ENCODE measurements at regions not wholly inside any gene's neighbourhood (a gene's known extent, or its start where the extent isn't known, plus 50 kb on each side); places are given as distances from the start of the nearest gene placed in this dataset.

DNA sequence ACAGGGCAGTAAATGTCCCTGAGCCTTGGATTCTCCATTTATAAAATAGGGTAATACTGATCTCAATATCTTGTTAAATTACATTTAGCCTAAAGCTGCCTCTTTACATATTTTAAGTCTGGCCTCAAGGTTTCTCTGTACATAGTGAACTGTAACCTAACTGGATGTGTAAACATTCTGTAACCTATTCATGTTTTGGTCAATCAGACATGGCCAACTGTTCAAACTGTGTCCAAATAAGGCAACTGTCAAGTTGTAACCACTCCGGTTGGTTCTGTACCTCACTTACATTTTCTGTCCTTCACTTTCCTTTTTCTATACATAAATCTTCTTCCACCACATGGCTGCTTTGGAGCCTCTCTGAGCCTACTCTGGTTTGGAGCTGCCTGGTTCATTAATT, 107.1 kb upstream of the ITGB1 start:
- Histone ChIP-seq H3K27ac (ENCODE audit: low read depth in 1 of 2, low read length in 1 of 2) (no peak overlapping the region), H3K9ac (ENCODE audit: insufficient read depth in 1 of 2, low read length in 2 of 2) (no peak overlapping the region), H3K9me3 (ENCODE audit: control insufficient read depth in 4 of 4, insufficient read depth in 3 of 4, low read length in 3 of 4) (peaks cover 0 to 2% (median 0%) of the 10 kb centered on the region in 4 donors), H3K27me3 (ENCODE audit: control insufficient read depth in 3 of 3, insufficient read depth in 3 of 3, low read length in 2 of 3) (no peaks in the 10 kb centered on the region), H3K4me3 (no peak overlapping the region), H3K36me3 (ENCODE audit: control insufficient read depth in 4 of 4, insufficient read depth in 4 of 4, low read length in 4 of 4) (no peaks in the 10 kb centered on the region), H3K4me1 (ENCODE audit: control insufficient read depth in 5 of 5, insufficient read depth in 5 of 5, low read length in 5 of 5) (no peaks in the 10 kb centered on the region)
- no peak for ATAC-seq (ENCODE audit: insufficient read depth, low FRiP score)
- WGBS, 2 donors = 66 to 93% methylated on average over 1 of the region's 1 CpG
- no peak for DNase-seq
- TF ChIP-seq, protein P1, sequence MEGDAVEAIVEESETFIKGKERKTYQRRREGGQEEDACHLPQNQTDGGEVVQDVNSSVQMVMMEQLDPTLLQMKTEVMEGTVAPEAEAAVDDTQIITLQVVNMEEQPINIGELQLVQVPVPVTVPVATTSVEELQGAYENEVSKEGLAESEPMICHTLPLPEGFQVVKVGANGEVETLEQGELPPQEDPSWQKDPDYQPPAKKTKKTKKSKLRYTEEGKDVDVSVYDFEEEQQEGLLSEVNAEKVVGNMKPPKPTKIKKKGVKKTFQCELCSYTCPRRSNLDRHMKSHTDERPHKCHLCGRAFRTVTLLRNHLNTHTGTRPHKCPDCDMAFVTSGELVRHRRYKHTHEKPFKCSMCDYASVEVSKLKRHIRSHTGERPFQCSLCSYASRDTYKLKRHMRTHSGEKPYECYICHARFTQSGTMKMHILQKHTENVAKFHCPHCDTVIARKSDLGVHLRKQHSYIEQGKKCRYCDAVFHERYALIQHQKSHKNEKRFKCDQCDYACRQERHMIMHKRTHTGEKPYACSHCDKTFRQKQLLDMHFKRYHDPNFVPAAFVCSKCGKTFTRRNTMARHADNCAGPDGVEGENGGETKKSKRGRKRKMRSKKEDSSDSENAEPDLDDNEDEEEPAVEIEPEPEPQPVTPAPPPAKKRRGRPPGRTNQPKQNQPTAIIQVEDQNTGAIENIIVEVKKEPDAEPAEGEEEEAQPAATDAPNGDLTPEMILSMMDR (IDR thresholded peaks at IDR 0.05; ENCODE audit: control extremely low read depth, extremely low read depth) = no peak

DNA sequence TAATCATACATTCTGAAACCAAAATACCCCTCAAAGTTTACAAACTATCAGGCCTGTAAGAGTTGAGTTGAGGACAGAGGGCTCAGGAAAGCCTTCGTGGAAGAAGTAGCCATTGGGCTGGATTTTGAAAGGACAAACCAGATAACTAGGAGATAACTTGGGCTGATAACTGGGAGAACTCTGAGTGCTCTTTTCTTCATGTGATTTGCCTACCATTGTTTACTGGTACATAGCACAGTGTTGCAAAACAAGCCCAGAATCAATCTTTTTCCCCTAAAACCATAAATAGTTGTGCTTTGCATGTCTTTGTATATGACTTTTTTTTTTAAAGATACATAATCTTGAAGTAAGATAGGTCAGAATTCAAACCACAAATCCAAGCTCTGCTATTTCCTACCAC, 106.7 kb upstream of the ITGB1 start:
- WGBS, 2 donors = 79 to 95% methylated on average over 1 of the region's 1 CpG
- H3K27ac ChIP-seq (ENCODE audit: low read depth in 1 of 2, low read length in 1 of 2) = no peak overlapping the region
- H3K36me3 ChIP-seq (ENCODE audit: control insufficient read depth in 4 of 4, insufficient read depth in 4 of 4, low read length in 4 of 4) = no peaks in the 10 kb centered on the region
- TF ChIP-seq, protein P1 (IDR thresholded peaks at IDR 0.05; ENCODE audit: control extremely low read depth, extremely low read depth) = no peak
- no peak for ATAC-seq (ENCODE audit: insufficient read depth, low FRiP score)
- no peak for DNase-seq
- no peaks in the 10 kb centered on the region for H3K4me1 ChIP-seq (ENCODE audit: control insufficient read depth in 5 of 5, insufficient read depth in 5 of 5, low read length in 5 of 5)
- no peaks in the 10 kb centered on the region for H3K27me3 ChIP-seq (ENCODE audit: control insufficient read depth in 3 of 3, insufficient read depth in 3 of 3, low read length in 2 of 3)
- H3K4me3 ChIP-seq = no peak overlapping the region
- H3K9ac ChIP-seq (ENCODE audit: insufficient read depth in 1 of 2, low read length in 2 of 2) = no peak overlapping the region
- no peaks in the 10 kb centered on the region for H3K9me3 ChIP-seq (ENCODE audit: control insufficient read depth in 4 of 4, insufficient read depth in 3 of 4, low read length in 3 of 4)

DNA sequence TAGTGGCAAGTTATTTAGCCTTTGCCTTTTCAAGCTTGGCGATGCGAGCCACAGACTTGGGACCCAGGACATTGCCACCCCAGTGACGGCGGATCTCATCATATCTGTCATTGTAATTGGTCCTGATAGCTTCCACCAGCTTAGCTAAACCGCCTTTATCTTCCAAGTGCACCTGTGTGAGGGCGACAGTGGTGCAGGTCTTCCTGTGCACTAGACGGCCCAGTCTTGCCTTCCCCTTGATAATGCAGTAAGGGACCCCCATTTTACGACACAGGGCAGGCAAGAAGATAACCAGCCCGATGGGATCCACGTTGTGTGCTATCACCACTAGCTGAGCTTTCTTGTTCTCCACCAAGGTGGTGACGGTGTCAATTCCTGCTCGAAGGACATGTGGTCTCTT, 99.6 kb upstream of the ITGB1 start:
- no peaks in the 10 kb centered on the region for H3K27me3 ChIP-seq (ENCODE audit: control insufficient read depth in 3 of 3, insufficient read depth in 3 of 3, low read length in 2 of 3)
- H3K4me1 ChIP-seq (ENCODE audit: control insufficient read depth in 5 of 5, insufficient read depth in 5 of 5, low read length in 5 of 5) = no peaks in the 10 kb centered on the region
- no peak for ATAC-seq (ENCODE audit: insufficient read depth, low FRiP score)
- WGBS, 2 donors = 93 to 95% methylated on average over 12 of the region's 12 CpGs
- no peak overlapping the region for H3K9ac ChIP-seq (ENCODE audit: insufficient read depth in 1 of 2, low read length in 2 of 2)
- no peak overlapping the region for H3K4me3 ChIP-seq
- H3K36me3 ChIP-seq (ENCODE audit: control insufficient read depth in 4 of 4, insufficient read depth in 4 of 4, low read length in 4 of 4) = no peaks in the 10 kb centered on the region
- TF ChIP-seq, protein P1 (IDR thresholded peaks at IDR 0.05; ENCODE audit: control extremely low read depth, extremely low read depth) = no peak
- DNase-seq = no peak
- no peak overlapping the region for H3K27ac ChIP-seq (ENCODE audit: low read depth in 1 of 2, low read length in 1 of 2)
- H3K9me3 ChIP-seq (ENCODE audit: control insufficient read depth in 4 of 4, insufficient read depth in 3 of 4, low read length in 3 of 4) = no peaks in the 10 kb centered on the region

DNA sequence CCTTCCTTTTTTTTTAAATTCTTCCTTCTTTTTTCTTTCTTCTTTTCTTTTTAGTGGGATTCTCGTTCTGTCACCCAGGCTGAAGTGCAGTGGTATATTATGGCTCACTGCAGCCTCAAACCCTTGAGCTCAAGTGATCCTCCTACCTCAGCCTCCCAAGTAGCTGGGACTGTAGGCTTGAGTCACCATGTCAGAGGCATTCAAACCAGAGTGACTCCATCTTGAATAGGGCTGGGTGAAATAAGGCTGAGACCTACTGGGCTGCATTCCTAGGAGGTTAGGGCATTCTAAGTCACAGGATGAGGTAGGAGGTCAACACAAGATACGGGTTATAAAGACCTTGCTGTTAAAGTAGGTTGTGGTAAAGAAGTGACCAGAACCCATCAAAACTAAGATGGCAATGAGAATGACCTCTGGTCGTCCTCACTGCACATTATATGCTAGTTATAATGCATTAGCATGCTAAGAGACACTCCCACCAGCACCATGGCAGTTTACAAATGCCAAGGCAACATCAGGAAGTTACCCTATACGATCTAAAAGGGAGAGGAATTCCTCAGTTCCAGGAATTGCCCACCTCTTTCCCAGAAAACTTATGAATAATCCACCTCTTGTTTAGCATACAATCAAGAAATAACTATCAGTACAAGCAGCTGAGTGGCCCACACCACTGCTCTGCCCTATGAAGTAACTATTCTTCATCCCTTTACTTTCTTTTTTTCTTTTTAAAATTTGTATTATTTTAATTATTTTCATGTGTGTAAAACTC, 99.0 kb upstream of the ITGB1 start:
- DNase-seq (no peak), ATAC-seq (ENCODE audit: insufficient read depth, low FRiP score) (no peak)
- H3K27ac ChIP-seq (ENCODE audit: low read depth in 1 of 2, low read length in 1 of 2) = no peak overlapping the region
- H3K36me3 ChIP-seq (ENCODE audit: control insufficient read depth in 4 of 4, insufficient read depth in 4 of 4, low read length in 4 of 4) = no peaks in the 10 kb centered on the region
- H3K27me3 ChIP-seq (ENCODE audit: control insufficient read depth in 3 of 3, insufficient read depth in 3 of 3, low read length in 2 of 3) = no peaks in the 10 kb centered on the region
- H3K9me3 ChIP-seq (ENCODE audit: control insufficient read depth in 4 of 4, insufficient read depth in 3 of 4, low read length in 3 of 4) = no peaks in the 10 kb centered on the region
- no peaks in the 10 kb centered on the region for H3K4me1 ChIP-seq (ENCODE audit: control insufficient read depth in 5 of 5, insufficient read depth in 5 of 5, low read length in 5 of 5)
- TF ChIP-seq, protein P1 (IDR thresholded peaks at IDR 0.05; ENCODE audit: control extremely low read depth, extremely low read depth) = no peak
- H3K9ac ChIP-seq (ENCODE audit: insufficient read depth in 1 of 2, low read length in 2 of 2) = no peak overlapping the region
- H3K4me3 ChIP-seq = no peak overlapping the region
- WGBS, 2 donors = 81 to 83% methylated on average over 4 of the region's 4 CpGs
